DMS79 treated with DMSO at 0.1 percent for 48 hours (cell line): ENCODE measurements at regions not wholly inside any gene's neighbourhood (a gene's known extent, or its start where the extent isn't known, plus 50 kb on each side); places are given as distances from the start of the nearest gene placed in this dataset.

Experiments used
- DNase-seq: peaks from one replicate; lab custom pipeline; 2025; lab: John Stamatoyannopoulos, UW

GRCh38 chr18:40939656-40940515 is 1015.1 kb upstream of the PIK3C3 start:
- no peak for DNase-seq

GRCh38 chr18:40938615-40939014 is 1016.4 kb upstream of the PIK3C3 start:
- no peak for DNase-seq

GRCh38 chr18:40937386-40937785 is 1017.6 kb upstream of the PIK3C3 start:
- DNase-seq: no peak

- DNase-seq: no peak
These were observed 1019.6 kb upstream of the PIK3C3 start for GRCh38 chr18:40935423-40935822.

GRCh38 chr18:40932862-40933261 is 1022.2 kb upstream of the PIK3C3 start:
- DNase-seq: no peak

- no peak for DNase-seq
These were observed 1024.7 kb upstream of the PIK3C3 start for GRCh38 chr18:40930211-40930882.

- no peak for DNase-seq
These were observed 1025.6 kb upstream of the PIK3C3 start for GRCh38 chr18:40929399-40929798.

GRCh38 chr18:40926679-40927078 is 1028.4 kb upstream of the PIK3C3 start:
- no peak for DNase-seq

GRCh38 chr18:40925071-40925541 is 1029.9 kb upstream of the PIK3C3 start:
- no peak for DNase-seq

- no peak for DNase-seq
These were observed 1033.0 kb upstream of the PIK3C3 start for GRCh38 chr18:40921845-40922629.

GRCh38 chr18:40917056-40917455 is 1038.0 kb upstream of the PIK3C3 start:
- DNase-seq: no peak

GRCh38 chr18:40915724-40916123 is 1039.3 kb upstream of the PIK3C3 start:
- DNase-seq: no peak

GRCh38 chr18:40911582-40912254 is 1043.3 kb upstream of the PIK3C3 start:
- no peak for DNase-seq

- no peak for DNase-seq
These were observed 1044.0 kb upstream of the PIK3C3 start for GRCh38 chr18:40911041-40911440.

- DNase-seq: no peak
These were observed 1047.2 kb upstream of the PIK3C3 start for GRCh38 chr18:40907842-40908241.

- DNase-seq: peak; percentile 69
These were observed 1050.7 kb upstream of the PIK3C3 start for GRCh38 chr18:40904295-40904694.

GRCh38 chr18:40902436-40902835 is 1052.6 kb upstream of the PIK3C3 start:
- no peak for DNase-seq

GRCh38 chr18:40897884-40898283 is 1057.2 kb upstream of the PIK3C3 start:
- DNase-seq: no peak

- DNase-seq: no peak
These were observed 1071.8 kb upstream of the PIK3C3 start for GRCh38 chr18:40883271-40883670.

GRCh38 chr18:40882468-40882867 is 1072.6 kb upstream of the PIK3C3 start:
- no peak for DNase-seq

GRCh38 chr18:40878371-40878770 is 1076.7 kb upstream of the PIK3C3 start:
- no peak for DNase-seq

GRCh38 chr18:40877096-40877495 is 1077.9 kb upstream of the PIK3C3 start:
- no peak for DNase-seq
